Hematopoietic multipotent progenitor cell (in vitro differentiated cells): ENCODE measurements at regions not wholly inside any gene's neighbourhood (a gene's known extent, or its start where the extent isn't known, plus 50 kb on each side); places are given as distances from the start of the nearest gene placed in this dataset.
"Not testable (repeated sequence)": the region's sequence is repeated elsewhere in the genome, so short reads cannot be mapped to it uniquely, and the experiment has no call there.

Experiments used
- DNase-seq, 3 donors: peaks; one replicate each; pipeline ENCODE4 v3.0.0-alpha.2; 2011 to 2015; ENCODE audit warnings: low read depth in 2 of 3, low spot score in 2 of 3

DNA sequence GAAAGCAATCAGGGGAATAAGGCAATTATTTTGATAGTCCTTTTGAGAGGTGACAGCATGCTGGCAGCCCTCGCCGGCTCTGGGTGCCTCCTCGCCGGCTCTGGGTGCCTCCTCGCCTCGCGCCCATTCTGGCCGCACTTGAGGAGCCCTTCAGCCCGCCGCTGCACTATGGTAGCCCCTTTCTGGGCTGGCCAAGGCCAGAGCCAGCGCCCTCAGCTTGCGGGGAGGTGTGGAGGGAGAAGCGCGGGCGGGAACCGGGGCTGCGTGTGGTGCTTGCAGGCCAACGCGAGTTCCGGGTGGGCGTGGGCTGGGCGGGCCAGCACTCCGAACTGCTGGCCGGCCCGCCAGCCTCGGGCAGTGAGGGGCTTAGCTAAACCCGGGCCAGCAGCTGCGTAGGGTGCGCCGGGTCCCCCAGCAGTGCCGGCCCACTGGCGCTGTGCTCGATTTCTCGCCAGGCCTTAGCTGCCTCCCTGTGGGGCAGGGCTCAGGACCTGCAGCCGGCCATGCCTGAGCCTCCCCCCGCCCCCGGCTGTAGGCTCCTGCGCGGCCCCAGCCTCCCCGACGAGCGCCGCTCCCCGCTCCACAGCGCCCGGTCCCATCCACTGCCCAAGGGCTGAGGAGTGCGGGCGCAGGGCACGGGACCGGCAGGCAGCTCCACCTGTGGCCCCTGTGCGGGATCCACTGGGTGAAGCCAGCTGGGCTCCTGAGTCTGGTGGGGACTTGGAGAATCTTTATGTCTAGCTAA lies 193.5 kb downstream of the ADCYAP1 start:
- DNase-seq = not testable (repeated sequence)

DNA sequence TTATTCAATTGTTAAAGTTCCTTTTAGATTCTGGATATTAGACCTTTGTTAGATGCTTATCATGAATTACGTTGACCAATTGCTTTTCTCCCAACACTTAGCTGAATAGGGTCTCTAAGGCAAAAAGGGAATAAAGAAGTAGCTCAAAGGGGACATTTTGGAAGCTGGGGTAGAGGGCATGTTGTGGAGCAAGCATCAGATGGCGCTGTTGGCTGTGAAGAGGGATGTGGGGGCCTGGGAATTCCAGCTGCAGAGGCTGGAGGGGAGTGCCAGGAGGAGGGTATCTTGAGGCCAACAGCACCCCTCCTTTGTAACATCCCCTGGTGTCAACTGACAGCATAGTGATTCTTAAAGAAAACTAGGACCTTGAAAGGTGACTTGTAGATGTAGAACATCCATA lies 198.2 kb downstream of the ADCYAP1 start:
- no peak for DNase-seq

DNA sequence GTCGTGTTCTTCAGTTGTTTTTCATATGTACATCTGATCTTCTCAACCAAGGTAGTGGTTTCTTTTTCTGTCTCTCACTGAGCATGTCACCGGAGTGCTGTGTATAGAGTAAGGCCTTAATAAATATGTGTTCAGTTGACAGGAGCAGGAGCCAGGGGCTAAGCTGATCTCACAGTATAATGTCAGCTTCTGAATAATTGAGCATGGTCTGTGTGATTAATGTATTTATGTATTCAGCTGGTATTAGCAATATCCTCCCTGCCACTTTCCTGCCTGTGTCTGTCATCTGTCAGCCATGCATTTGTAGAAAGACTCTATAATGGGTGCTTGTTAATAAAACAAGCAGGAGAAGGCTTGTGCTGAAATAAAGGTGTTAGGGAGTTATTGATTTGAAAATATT lies 198.9 kb downstream of the ADCYAP1 start:
- DNase-seq = no peak

- no peak for DNase-seq
Observed at GRCh38 chr18:1104181-1104881, 199.7 kb downstream of the ADCYAP1 start.

- no peak for DNase-seq
Observed at GRCh38 chr18:1124495-1124894, 219.8 kb downstream of the ADCYAP1 start.

GRCh38 chr18:1133541-1133940 lies 228.9 kb downstream of the ADCYAP1 start:
- DNase-seq = no peak

GRCh38 chr18:1147730-1148129 lies 243.1 kb downstream of the ADCYAP1 start:
- no peak for DNase-seq

GRCh38 chr18:1149709-1150108 lies 245.0 kb downstream of the ADCYAP1 start:
- no peak for DNase-seq

DNA sequence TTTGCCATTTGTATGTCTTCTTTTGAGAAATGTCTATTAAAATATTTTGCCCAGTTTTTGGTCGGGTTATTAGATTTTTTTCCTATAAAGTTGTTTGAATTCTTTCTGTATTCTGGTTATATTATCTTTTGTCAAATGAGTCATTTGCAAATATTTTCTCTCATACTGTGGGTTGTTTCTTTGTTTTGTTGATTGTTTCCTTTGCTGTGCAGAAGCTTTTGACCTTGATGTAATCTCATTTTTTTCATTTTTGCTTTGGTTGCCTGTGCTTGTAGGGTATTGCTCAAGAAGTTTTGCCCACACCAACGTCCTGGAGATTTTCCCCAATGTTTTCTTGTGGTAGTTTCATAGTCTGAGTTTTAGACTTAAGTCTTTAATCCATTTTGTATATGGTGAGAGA lies 245.7 kb downstream of the ADCYAP1 start:
- DNase-seq = no peak

- not testable (repeated sequence) for DNase-seq
Observed at GRCh38 chr18:1152958-1153357, 248.3 kb downstream of the ADCYAP1 start.

- DNase-seq = no peak
Observed at GRCh38 chr18:1173593-1173992, 268.9 kb downstream of the ADCYAP1 start.

DNA sequence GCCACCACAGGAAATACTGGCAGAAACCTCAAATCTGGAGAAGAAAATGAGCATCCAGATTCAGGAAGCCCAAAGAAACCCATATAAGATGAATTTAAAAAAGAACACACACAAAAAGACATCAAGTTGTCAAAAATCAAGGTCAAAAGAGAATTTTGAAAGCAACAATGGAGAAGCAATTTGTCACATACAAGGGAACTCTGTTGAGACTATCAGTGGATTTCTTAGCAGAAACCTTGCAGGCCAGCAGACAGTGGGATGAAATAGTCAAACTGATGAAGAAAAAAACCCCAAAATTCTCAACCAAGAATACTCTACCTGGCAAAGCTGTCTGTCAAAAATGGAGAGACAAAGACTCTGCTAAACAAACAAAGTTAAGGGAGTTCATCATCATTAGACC lies 272.6 kb downstream of the ADCYAP1 start:
- no peak for DNase-seq

DNA sequence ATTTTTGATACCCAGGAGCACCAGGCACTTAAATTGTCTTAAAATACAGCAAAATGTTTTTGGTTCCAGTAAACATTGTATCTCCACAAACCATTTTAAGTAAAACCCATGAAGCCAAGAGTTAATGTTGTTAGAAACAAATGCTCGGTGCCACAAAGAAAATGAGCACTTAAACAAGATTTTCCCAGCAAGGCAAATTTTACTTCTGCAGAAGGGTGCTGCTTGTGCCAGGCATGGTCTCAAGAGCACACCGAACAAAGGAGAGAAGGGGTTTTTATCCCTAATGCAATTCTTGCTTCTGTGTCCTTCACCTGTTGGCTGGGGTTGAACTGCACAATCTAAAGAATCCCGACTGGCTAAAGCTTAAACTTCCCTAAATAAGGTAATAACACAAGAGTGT lies 286.7 kb downstream of the ADCYAP1 start:
- no peak for DNase-seq

- DNase-seq = no peak
Observed at GRCh38 chr18:1213126-1213525, 308.5 kb downstream of the ADCYAP1 start.

GRCh38 chr18:1222880-1223279 lies 318.2 kb downstream of the ADCYAP1 start:
- DNase-seq = no peak

DNA sequence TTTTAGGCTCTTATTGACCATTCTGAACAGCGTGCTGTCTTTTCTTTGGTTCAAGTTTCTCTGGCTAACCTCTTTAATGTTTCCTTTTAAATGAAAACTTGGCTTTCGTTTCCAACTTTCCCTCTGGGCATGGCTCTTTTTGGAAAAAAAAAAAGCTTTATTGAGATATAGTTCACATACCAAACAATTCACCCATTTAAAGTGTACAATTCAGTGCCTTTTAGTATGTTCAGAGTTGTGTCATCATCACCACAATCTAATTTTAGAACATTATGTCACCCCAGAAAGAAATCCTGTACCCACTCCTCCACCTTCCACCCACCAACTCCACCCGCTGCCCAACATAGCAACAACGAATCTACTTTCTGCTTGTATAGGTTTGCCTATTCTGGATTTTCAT lies 322.4 kb downstream of the ADCYAP1 start:
- DNase-seq = no peak

GRCh38 chr18:1229634-1230033 lies 325.0 kb downstream of the ADCYAP1 start:
- no peak for DNase-seq

DNA sequence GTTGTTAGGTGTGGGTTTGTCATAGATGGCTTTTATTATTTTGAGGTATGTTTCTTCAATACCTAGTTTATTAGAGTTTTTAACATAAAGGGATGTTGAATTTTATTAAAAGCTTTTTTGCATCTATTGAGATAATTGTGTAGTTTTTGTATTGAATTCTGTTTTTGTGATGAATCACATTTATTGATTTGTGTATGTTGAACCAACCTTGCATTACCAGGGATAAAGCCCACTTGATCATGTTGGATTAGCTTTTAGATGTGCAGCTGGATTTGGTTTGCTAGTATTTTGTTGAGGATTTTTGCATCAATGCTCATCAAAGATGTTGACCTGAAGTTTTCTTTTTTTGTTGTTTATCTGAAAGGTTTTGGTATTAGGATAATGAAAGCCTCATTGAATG lies 328.2 kb downstream of the ADCYAP1 start:
- DNase-seq = no peak

DNA sequence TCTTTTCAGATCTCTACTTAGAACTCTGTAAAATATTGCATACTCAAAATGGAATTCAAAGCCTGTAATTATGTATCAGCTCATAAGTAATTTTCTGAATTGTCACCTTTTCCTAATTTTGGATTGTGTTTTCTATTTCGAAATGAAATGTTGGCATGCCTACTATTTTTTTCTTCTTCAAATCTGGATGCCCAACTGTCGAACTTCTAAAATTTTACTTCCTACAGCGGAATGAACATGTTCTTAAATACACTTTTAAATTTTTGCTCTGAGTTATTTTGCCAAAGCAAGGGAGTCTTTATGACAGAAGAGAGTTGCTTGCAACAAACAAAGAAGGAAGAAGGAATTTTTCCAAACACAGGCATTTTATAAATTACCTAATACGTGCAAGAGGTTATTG lies 336.0 kb downstream of the ADCYAP1 start:
- DNase-seq = no peak

- no peak for DNase-seq
Observed at GRCh38 chr18:1244397-1245122, 339.9 kb downstream of the ADCYAP1 start.

DNA sequence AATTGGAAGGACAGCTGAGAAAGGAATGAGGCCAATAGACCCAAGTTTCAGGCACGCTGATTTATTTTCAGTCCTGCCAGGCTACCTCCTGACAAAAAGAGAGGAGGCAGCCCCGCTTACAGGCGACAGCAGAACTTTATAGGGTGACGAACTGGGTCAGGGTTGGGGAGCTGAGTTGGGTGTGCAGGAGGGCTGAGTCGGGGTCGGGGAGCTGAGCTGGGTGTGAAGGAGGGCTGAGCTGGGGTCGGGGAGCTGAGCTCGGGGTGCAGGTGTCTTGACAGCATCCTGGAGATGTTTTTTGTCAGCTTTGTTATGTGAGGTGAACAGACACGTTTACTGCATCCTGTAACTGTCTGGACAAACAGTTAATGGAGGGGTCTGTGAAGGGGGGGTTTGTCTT lies 342.2 kb downstream of the ADCYAP1 start:
- no peak for DNase-seq

DNA sequence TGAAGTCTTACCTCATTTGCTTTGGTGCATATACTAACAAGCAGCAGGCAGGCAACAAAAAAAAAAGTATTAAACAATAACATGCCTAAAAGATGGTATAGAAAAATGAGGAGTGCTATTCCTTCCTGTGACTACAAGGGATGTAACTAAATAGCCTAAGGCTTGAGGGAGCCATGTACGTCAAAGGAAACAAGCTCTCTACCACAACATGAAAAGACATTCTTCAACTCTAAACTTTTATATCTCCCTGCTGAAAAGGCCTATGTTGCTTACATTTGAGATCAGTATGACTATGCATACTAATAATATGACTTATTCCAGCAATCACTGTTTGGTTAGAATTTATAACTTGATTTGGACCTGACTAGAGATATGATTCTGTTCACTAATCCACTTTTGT lies 347.9 kb downstream of the ADCYAP1 start:
- DNase-seq = no peak
